NCI-H2196 (cell line): ENCODE measurements at regions not wholly inside any gene's neighbourhood (a gene's known extent, or its start where the extent isn't known, plus 50 kb on each side); places are given as distances from the start of the nearest gene placed in this dataset.
A peak's percentile ranks its signal among the peaks of the same experiment; 100 is the strongest.

Experiments
- DNase-seq: peaks from one replicate; lab custom pipeline; 2025; ENCODE audit not compliant: unreplicated experiment; lab: John Stamatoyannopoulos, UW

- DNase-seq, result no peak
These were observed 238.1 kb downstream of the ACTL7B start for GRCh38 chr9:108617676-108618075.

GRCh38 chr9:108615152-108615551 is 240.6 kb downstream of the ACTL7B start:
- DNase-seq, result no peak

GRCh38 chr9:108612513-108612912 is 243.3 kb downstream of the ACTL7B start:
- DNase-seq, result no peak

GRCh38 chr9:108609897-108610253 is 245.9 kb downstream of the ACTL7B start:
- DNase-seq, result no peak

- DNase-seq, result no peak
These were observed 246.4 kb downstream of the ACTL7B start for GRCh38 chr9:108609227-108609896.

- no peak for DNase-seq
These were observed 248.2 kb downstream of the ACTL7B start for GRCh38 chr9:108607607-108608006.

GRCh38 chr9:108606401-108606800 is 249.4 kb downstream of the ACTL7B start:
- DNase-seq, result no peak

GRCh38 chr9:108603141-108603540 is 252.6 kb downstream of the ACTL7B start:
- no peak for DNase-seq

- no peak for DNase-seq
These were observed 254.9 kb downstream of the ACTL7B start for GRCh38 chr9:108600896-108601295.

- no peak for DNase-seq
These were observed 256.2 kb downstream of the ACTL7B start for GRCh38 chr9:108599571-108599970.

- no peak for DNase-seq
These were observed 264.7 kb downstream of the ACTL7B start for GRCh38 chr9:108591121-108591520.

GRCh38 chr9:108588246-108588645 is 267.5 kb downstream of the ACTL7B start:
- no peak for DNase-seq

GRCh38 chr9:108586471-108587139 is 269.2 kb downstream of the ACTL7B start:
- no peak for DNase-seq

GRCh38 chr9:108584860-108585259 is 270.9 kb downstream of the ACTL7B start:
- DNase-seq, result no peak

- DNase-seq, result no peak
These were observed 273.1 kb downstream of the ACTL7B start for GRCh38 chr9:108582726-108583125.

- no peak for DNase-seq
These were observed 275.9 kb downstream of the ACTL7B start for GRCh38 chr9:108579757-108580439.

GRCh38 chr9:108575276-108575675 is 280.5 kb downstream of the ACTL7B start:
- no peak for DNase-seq

GRCh38 chr9:108569624-108570023 is 286.2 kb downstream of the ACTL7B start:
- DNase-seq, result no peak

- no peak for DNase-seq
These were observed 287.7 kb downstream of the ACTL7B start for GRCh38 chr9:108568093-108568492.

- no peak for DNase-seq
These were observed 288.2 kb downstream of the ACTL7B start for GRCh38 chr9:108567571-108567970.

GRCh38 chr9:108565651-108566378 is 290.0 kb downstream of the ACTL7B start:
- DNase-seq, result peak; percentile 86

- no peak for DNase-seq
These were observed 293.6 kb downstream of the ACTL7B start for GRCh38 chr9:108562176-108562575.
